ENCODE measurements at regions not wholly inside any gene's neighbourhood (a gene's known extent, or its start where the extent isn't known, plus 50 kb on each side); places are given as distances from the start of the nearest gene placed in this dataset.
"Not testable (repeated sequence)": the region's sequence is repeated elsewhere in the genome, so short reads cannot be mapped to it uniquely, and the experiment has no call there.

GRCh38 chr20:47845382-47845977 is 60.2 kb upstream of the SULF2 start:
- DNase-seq (ENCODE audit: low read depth in 2 of 2), result not testable (repeated sequence)

- DNase-seq (ENCODE audit: low read depth in 2 of 2), result not testable (repeated sequence)
These were observed 59.3 kb upstream of the SULF2 start for GRCh38 chr20:47844568-47844906.

- no peak for DNase-seq (ENCODE audit: low read depth in 2 of 2)
These were observed 58.7 kb upstream of the SULF2 start for GRCh38 chr20:47843886-47844567.

- not testable (repeated sequence) for DNase-seq (ENCODE audit: low read depth in 2 of 2)
These were observed 57.7 kb upstream of the SULF2 start for GRCh38 chr20:47842950-47843349.

- DNase-seq (ENCODE audit: low read depth in 2 of 2), result not testable (repeated sequence)
These were observed 56.7 kb upstream of the SULF2 start for GRCh38 chr20:47842004-47842403.

GRCh38 chr20:47836256-47836817 is 51.1 kb upstream of the SULF2 start:
- not testable (repeated sequence) for DNase-seq (ENCODE audit: low read depth in 2 of 2)

All from activated CD4-positive, alpha-beta T cell treated with anti-CD3 and anti-CD28 coated beads for 24 hours (primary cell).